Pancreas (tissue), 10 donors: ENCODE measurements at regions not wholly inside any gene's neighbourhood (a gene's known extent, or its start where the extent isn't known, plus 50 kb on each side); places are given as distances from the start of the nearest gene placed in this dataset.
A peak's percentile ranks its signal among the peaks of the same experiment; 100 is the strongest.

Experiments
- ATAC-seq, 4 donors: fragments of 200-7000 bp; cut with Tn5 transposase; one replicate each; pipeline versions ENCODE4 v1.8.0 to v1.9.1; 2020; ENCODE audit warnings: mild to moderate bottlenecking in 4 of 4, moderate library complexity in 4 of 4
- DNase-seq, 6 donors: peaks; one replicate each; pipeline ENCODE4 v3.0.0-alpha.2; 2020
- FAIRE-seq: peaks from 2 replicates; lab custom pipeline; 2012; peaks lifted over from hg19 to GRCh38; lab: Jason Lieb, UNC
- H3K27ac ChIP-seq, 4 donors: fragments of 200-600 bp; sonication (generic); 1 replicate in 3 of 4; 2 replicates in 1 of 4; pipeline versions ENCODE4 v1.5.0 to v1.8.0; 2020
- H3K27me3 ChIP-seq, 4 donors: fragments of 200-600 bp; one replicate each; pipeline ENCODE4 v1.8.0; 2021
- H3K36me3 ChIP-seq, 3 donors: fragments of 200-600 bp; sonication (generic) in 1 of 3; one replicate each; pipeline versions ENCODE4 v1.5.0 to v1.8.0; 2020 to 2021
- H3K4me1 ChIP-seq, 3 donors: fragments of 200-600 bp; one replicate each; pipeline ENCODE4 v1.8.0; 2021
- H3K4me3 ChIP-seq, 4 donors: fragments of 200-600 bp; sonication (generic) in 2 of 4; one replicate each; pipeline versions ENCODE4 v1.5.0 to v1.8.0; 2020 to 2021
- H3K9me3 ChIP-seq, 4 donors: fragments of 200-600 bp; one replicate each; pipeline ENCODE4 v1.8.0; 2021
- WGBS, 2 donors: extraction: QIAGEN DNeasy Blood & Tissue Kit; methylation state at CpG; one replicate each; pipeline ENCODE4 v1.1.7; 2013; 5-methylcytosine and 5-hydroxymethylcytosine counted together
- intact Hi-C, 3 donors: fragments of 100-400 bp; cut with DNase I; formaldehyde crosslinking; loops; one replicate each; pipeline versions ENCODE4 v1.11.1 to v1.14.2; 2022
- TF ChIP-seq, protein P1 (sequence below), 4 donors: fragments of 200-600 bp; sonication (generic) in 3 of 4; IDR thresholded peaks; one replicate each; pipeline versions ENCODE4 v1.5.0 to v1.8.0; 2021; ENCODE audit warnings: antibody characterized with exemption in 4 of 4
- donor health status: healthy with polysubstance abuse.
- donor health status: DM: no; HTN: no; CAD: no; lungs with moderate emphysema.
- donor health status: DM: no; HTN: no; CAD: no.
- donor health status: control.
- donor health status: control.
- donor health status: Bipolar disorder and iron deficiency.
- donor health status: DM: yes; HTN: yes; CAD: no.
- donor health status: DM: no; HTN: no; CAD: no.
- donor health status: DM: no; HTN: no; CAD: no.
- donor health status: DM: yes; HTN: yes; CAD: no.

DNA sequence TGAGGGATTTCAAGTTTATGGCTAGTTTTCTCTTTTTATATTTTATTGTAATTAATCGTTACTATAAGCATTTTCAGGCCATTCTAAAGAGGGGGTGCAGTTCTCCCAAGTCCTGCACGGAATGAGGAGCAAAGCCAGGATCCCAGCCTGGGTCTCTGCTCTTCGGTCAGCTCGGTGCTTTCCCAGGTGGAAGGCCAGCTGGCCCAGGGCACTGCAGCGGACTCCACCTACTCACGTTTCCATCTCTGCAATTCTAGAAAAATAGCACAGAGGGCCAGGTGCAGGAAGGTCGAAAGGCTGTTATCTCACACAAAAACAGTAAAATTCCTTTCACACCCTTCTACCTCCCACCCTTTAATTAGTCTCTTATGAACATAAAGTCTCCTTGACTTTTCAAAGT is 59.5 kb upstream of the HES1 start:
- peaks cover 10 to 34% (median 21%) of the 10 kb centered on the region in 3 donors for H3K4me1 ChIP-seq
- ATAC-seq (peak; percentile 69 to 82 (median 70)), DNase-seq (peak in 2 of 6 donors; percentile 38 to 55), FAIRE-seq (no peak)
- 40 to 43% methylated on average over 7 of the region's 7 CpGs for WGBS, 2 donors
- TF ChIP-seq, protein P1, sequence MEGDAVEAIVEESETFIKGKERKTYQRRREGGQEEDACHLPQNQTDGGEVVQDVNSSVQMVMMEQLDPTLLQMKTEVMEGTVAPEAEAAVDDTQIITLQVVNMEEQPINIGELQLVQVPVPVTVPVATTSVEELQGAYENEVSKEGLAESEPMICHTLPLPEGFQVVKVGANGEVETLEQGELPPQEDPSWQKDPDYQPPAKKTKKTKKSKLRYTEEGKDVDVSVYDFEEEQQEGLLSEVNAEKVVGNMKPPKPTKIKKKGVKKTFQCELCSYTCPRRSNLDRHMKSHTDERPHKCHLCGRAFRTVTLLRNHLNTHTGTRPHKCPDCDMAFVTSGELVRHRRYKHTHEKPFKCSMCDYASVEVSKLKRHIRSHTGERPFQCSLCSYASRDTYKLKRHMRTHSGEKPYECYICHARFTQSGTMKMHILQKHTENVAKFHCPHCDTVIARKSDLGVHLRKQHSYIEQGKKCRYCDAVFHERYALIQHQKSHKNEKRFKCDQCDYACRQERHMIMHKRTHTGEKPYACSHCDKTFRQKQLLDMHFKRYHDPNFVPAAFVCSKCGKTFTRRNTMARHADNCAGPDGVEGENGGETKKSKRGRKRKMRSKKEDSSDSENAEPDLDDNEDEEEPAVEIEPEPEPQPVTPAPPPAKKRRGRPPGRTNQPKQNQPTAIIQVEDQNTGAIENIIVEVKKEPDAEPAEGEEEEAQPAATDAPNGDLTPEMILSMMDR (IDR thresholded peaks at IDR 0.05) = no peak
- H3K27ac ChIP-seq = peak overlapping the region in 1 of 4 donors; percentile 47
- H3K27me3 ChIP-seq = no peaks in the 10 kb centered on the region
- intact Hi-C loops = loop anchor here in 1 of 3 donors (10.0 kb wide), 2 partner anchors 58 to 238 kb away; partner anchors contain the start of gene HES1
- H3K4me3 ChIP-seq = no peak overlapping the region
- no peaks in the 10 kb centered on the region for H3K9me3 ChIP-seq
- no peaks in the 10 kb centered on the region for H3K36me3 ChIP-seq

DNA sequence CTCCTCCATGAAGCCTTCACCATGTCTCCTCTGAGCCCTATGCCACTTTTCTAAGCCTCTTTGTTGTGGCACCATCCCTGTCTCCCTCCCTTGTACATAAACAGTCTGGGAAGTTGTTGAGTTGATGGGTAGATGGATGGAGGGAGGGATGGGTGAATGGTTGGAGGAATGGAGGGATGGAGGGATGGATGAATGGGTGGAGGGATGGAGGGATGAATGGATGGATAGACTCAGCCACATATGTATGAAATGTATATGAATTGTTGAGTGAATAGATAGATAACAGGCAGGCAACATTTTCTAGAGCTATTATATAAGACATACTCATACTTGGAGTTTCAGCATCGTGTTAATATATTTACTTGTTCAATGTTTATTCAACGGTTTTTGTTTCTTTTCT is 58.3 kb upstream of the HES1 start:
- FAIRE-seq = no peak
- Histone ChIP-seq H3K27me3 (no peaks in the 10 kb centered on the region), H3K9me3 (no peaks in the 10 kb centered on the region), H3K4me3 (no peak overlapping the region), H3K4me1 (peaks cover 7 to 29% (median 20%) of the 10 kb centered on the region in 3 donors), H3K27ac (no peak overlapping the region), H3K36me3 (no peaks in the 10 kb centered on the region)
- no peak for DNase-seq
- TF ChIP-seq, protein P1 (IDR thresholded peaks at IDR 0.05) = no peak
- 35 to 42% methylated on average over 2 of the region's 2 CpGs for WGBS, 2 donors
- no peak for ATAC-seq
- intact Hi-C loops = loop anchor here in 1 of 3 donors (10.0 kb wide), 2 partner anchors 57 to 237 kb away; partner anchors contain the start of gene HES1

DNA sequence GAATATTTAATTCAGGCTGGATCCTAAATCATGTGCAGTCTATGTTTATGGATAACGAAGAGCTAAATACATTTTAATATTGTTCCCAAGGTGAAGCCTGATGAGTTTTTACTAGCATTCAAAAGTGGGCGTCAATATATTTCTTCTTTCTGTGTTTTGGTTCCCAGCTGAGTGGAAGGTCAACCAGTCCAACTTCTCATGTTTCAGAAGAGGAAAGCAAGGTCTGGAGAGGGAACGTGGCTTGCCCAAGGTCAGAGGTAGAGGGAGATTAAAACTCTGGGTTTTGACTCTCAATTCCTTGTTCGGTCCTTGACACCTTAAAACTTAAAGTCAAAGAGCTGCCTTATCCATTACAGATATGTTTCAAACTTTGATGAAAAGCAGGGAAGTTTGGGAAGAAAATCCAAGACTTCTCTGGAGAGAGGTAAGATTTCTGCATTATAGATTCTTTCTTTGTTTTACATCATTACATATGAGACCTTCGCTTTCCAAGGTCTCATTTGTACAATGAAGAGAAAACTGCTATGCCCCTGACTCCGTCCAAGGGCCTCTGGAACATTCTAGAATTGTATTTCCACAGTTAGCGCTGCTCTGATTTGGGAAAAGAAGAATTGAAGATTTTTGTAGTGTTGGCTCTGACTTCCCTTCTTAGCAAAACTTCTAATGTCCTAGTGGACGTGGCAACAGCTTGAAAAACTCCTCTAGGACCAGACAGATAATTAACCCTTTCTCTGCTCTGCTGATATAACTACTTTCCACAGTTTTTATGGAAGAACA is 57.7 kb upstream of the HES1 start:
- intact Hi-C loops = loop anchor here in 1 of 3 donors (10.0 kb wide), 2 partner anchors 57 to 237 kb away; partner anchors contain the start of gene HES1
- ATAC-seq (peak in 2 of 4 donors; percentile 50 to 71), FAIRE-seq (no peak), DNase-seq (peak in 1 of 6 donors; percentile 22)
- Histone ChIP-seq H3K27me3 (no peaks in the 10 kb centered on the region), H3K9me3 (no peaks in the 10 kb centered on the region), H3K4me1 (peaks cover 7 to 29% (median 20%) of the 10 kb centered on the region in 3 donors), H3K27ac (no peak overlapping the region), H3K36me3 (no peaks in the 10 kb centered on the region), H3K4me3 (no peak overlapping the region)
- TF ChIP-seq, protein P1 (IDR thresholded peaks at IDR 0.05) = no peak
- WGBS, 2 donors = 28 to 43% methylated on average over 8 of the region's 8 CpGs

DNA sequence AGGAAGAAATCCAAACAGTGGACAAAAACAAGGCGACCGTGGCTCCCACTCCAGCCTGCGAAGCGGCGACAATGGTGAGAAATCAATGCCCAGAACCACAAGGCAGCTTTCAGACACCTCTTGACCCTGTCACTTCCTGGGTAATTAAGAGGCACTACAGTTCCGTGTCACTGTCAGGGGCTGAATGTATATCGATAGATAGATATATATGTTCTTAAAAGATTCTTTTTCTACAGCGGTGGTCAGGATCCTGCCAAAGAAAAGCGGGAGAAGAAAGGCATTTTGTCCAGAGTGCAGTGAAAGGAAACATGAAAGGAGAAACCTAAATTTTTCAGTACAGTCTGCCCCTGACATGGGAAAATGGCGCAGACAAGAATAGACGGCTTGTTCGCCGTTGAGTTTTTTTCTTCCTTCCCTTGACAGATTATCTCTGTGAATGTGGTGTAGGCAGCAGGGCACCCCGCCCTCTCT is 56.2 kb upstream of the HES1 start:
- intact Hi-C loops = loop anchor here in 1 of 3 donors (10.0 kb wide), 2 partner anchors 55 to 235 kb away; partner anchors contain the start of gene HES1
- WGBS, 2 donors = 85 to 86% methylated on average over 14 of the region's 14 CpGs
- no peak for FAIRE-seq
- TF ChIP-seq, protein P1 (IDR thresholded peaks at IDR 0.05) = no peak
- H3K4me3 ChIP-seq = no peak overlapping the region
- H3K27me3 ChIP-seq = no peaks in the 10 kb centered on the region
- no peaks in the 10 kb centered on the region for H3K36me3 ChIP-seq
- peak in 1 of 6 donors; percentile 5 for DNase-seq
- no peak for ATAC-seq
- peaks cover 7 to 29% (median 20%) of the 10 kb centered on the region in 3 donors for H3K4me1 ChIP-seq
- no peaks in the 10 kb centered on the region for H3K9me3 ChIP-seq
- no peak overlapping the region for H3K27ac ChIP-seq
